ENCODE measurements at regions not wholly inside any gene's neighbourhood (a gene's known extent, or its start where the extent isn't known, plus 50 kb on each side); places are given as distances from the start of the nearest gene placed in this dataset.

DNA sequence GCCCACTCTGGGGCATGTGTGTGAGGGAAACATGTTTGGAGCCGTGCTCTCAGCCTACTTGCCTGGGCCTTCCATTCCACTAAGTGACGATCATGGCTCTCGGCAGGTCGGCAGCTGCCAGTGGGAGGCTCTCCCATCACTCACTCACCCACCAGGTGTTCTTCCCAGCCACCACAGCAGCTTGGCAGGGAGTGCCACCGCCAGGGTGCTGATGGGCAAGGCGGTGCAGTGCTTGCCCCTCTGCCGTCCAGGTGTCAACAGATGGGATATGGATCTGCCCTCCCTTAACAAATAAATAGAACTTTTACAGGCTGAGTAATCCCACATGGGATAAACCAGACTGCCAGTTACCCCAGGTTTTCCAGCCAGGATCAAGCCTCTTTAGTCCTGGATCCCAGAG, 205.5 kb upstream of the TMEM45B start:
- Histone ChIP-seq H3K27me3 (ENCODE audit: low read length) (no peaks in the 10 kb centered on the region), H3K36me3 (ENCODE audit: low read length) (no peaks in the 10 kb centered on the region)

DNA sequence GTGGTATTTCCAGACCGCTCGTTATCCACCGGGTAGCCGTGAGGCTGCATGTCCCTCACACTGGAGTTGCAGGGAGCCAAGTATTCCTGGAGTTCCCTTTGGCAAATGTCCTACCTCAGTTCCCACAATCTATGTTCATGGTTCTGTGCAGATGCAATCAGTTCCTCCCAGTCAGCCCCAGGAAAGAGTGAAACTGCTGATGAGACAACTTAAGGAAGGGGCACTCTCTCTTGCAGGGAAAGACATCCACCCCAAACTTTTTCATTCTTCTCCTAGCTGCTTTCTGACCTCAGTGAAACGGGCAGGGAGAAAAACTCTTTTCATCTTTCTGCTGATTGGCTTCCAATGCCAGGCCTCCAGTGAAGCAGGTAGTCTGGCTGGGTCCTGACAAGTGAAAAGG, 205.1 kb upstream of the TMEM45B start:
- Histone ChIP-seq H3F3A (ENCODE audit: insufficient read depth) (no peaks in the 10 kb centered on the region), H3K9ac (ENCODE audit: low read length) (no peak overlapping the region), H3K4me3 (ENCODE audit: insufficient read depth, low read length, poor library complexity, severe bottlenecking) (no peak overlapping the region), H2AFZ (ENCODE audit: low read depth, low read length, severe bottlenecking) (no peak overlapping the region), H3K27me3 (ENCODE audit: low read length) (no peaks in the 10 kb centered on the region), H3K27ac (ENCODE audit: low read depth, low read length) (no peak overlapping the region), H3K9me3 (ENCODE audit: insufficient read depth, low read length) (no peaks in the 10 kb centered on the region), H3K79me2 (ENCODE audit: insufficient read depth, low read length) (no peaks in the 10 kb centered on the region), H3K9me2 (replicated peaks; ENCODE audit: insufficient read depth, low read length) (no peaks in the 10 kb centered on the region), H3K4me2 (ENCODE audit: low read depth, low read length, poor library complexity, severe bottlenecking) (no peak overlapping the region), H3K36me3 (ENCODE audit: low read length) (no peaks in the 10 kb centered on the region), H4K20me1 (ENCODE audit: low read depth, low read length) (no peaks in the 10 kb centered on the region)
- TF ChIP-seq, protein P1, sequence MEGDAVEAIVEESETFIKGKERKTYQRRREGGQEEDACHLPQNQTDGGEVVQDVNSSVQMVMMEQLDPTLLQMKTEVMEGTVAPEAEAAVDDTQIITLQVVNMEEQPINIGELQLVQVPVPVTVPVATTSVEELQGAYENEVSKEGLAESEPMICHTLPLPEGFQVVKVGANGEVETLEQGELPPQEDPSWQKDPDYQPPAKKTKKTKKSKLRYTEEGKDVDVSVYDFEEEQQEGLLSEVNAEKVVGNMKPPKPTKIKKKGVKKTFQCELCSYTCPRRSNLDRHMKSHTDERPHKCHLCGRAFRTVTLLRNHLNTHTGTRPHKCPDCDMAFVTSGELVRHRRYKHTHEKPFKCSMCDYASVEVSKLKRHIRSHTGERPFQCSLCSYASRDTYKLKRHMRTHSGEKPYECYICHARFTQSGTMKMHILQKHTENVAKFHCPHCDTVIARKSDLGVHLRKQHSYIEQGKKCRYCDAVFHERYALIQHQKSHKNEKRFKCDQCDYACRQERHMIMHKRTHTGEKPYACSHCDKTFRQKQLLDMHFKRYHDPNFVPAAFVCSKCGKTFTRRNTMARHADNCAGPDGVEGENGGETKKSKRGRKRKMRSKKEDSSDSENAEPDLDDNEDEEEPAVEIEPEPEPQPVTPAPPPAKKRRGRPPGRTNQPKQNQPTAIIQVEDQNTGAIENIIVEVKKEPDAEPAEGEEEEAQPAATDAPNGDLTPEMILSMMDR (IDR thresholded peaks at IDR 0.05; ENCODE audit: insufficient read depth, low read length, poor library complexity, severe bottlenecking) = no peak
- TF ChIP-seq EZH2phosphoT487 (conservative IDR thresholded peaks at IDR 0.05; ENCODE audit: low read length) = no peak

More for the DNA sequence above, 205.5 kb upstream of the TMEM45B start:
- no peak overlapping the region for H3K9ac ChIP-seq (ENCODE audit: low read length)
- no peak overlapping the region for H3K4me3 ChIP-seq (ENCODE audit: insufficient read depth, low read length, poor library complexity, severe bottlenecking)
- H2AFZ ChIP-seq (ENCODE audit: low read depth, low read length, severe bottlenecking) = no peak overlapping the region
- H3K9me3 ChIP-seq (ENCODE audit: insufficient read depth, low read length) = no peaks in the 10 kb centered on the region
- H4K20me1 ChIP-seq (ENCODE audit: low read depth, low read length) = no peaks in the 10 kb centered on the region
- TF ChIP-seq EZH2phosphoT487 (conservative IDR thresholded peaks at IDR 0.05; ENCODE audit: low read length) = no peak
- TF ChIP-seq, protein P1 (IDR thresholded peaks at IDR 0.05; ENCODE audit: insufficient read depth, low read length, poor library complexity, severe bottlenecking) = no peak
- H3F3A ChIP-seq (ENCODE audit: insufficient read depth) = no peaks in the 10 kb centered on the region
- no peaks in the 10 kb centered on the region for H3K79me2 ChIP-seq (ENCODE audit: insufficient read depth, low read length)
- H3K4me2 ChIP-seq (ENCODE audit: low read depth, low read length, poor library complexity, severe bottlenecking) = no peak overlapping the region
- H3K27ac ChIP-seq (ENCODE audit: low read depth, low read length) = no peak overlapping the region
- H3K9me2 ChIP-seq (replicated peaks; ENCODE audit: insufficient read depth, low read length) = no peaks in the 10 kb centered on the region

DNA sequence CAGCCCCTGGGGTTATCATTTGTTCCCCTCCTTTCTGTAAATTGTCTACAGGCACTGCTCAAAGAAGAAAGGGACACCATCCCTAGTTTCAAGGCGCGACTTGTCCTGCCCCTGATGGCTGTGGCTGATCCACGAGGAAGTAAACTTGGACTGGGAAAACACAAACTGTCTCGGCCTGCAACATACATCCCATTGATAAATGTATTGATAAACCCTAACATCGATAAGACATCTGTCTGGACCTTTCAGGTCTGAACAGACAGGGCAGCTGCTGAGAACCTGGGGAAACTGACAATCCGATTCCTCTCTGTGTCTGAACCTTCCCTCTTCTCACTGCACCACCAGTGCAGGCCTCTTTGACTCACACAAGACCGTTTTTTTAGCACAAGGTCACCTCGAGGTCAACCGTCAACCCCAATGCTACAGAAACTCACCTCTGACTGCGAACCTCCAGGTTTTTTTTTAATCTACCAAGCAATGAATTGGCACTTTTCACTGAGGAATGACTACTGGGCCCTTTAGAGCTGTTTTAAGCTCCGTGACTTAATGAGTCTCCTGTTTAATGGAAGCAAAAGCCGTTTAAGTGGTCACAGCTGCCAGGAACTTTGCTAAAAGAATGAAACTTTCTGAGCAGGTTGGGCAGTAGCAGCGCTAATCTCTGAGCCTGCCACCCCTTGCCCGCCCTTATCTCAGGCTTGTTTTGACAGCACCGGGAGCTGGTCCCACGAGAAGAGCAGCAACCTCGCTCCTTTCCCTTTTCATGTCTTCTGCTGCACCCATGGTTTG, 203.8 kb upstream of the TMEM45B start:
- Histone ChIP-seq H3K9ac (ENCODE audit: low read length) (no peak overlapping the region), H3K4me2 (ENCODE audit: low read depth, low read length, poor library complexity, severe bottlenecking) (no peak overlapping the region), H3K27me3 (ENCODE audit: low read length) (no peaks in the 10 kb centered on the region), H3K36me3 (ENCODE audit: low read length) (no peaks in the 10 kb centered on the region), H3F3A (ENCODE audit: insufficient read depth) (no peaks in the 10 kb centered on the region), H2AFZ (ENCODE audit: low read depth, low read length, severe bottlenecking) (no peak overlapping the region), H3K9me3 (ENCODE audit: insufficient read depth, low read length) (no peaks in the 10 kb centered on the region), H3K9me2 (replicated peaks; ENCODE audit: insufficient read depth, low read length) (no peaks in the 10 kb centered on the region), H3K79me2 (ENCODE audit: insufficient read depth, low read length) (no peaks in the 10 kb centered on the region), H4K20me1 (ENCODE audit: low read depth, low read length) (no peaks in the 10 kb centered on the region), H3K27ac (ENCODE audit: low read depth, low read length) (no peak overlapping the region), H3K4me3 (ENCODE audit: insufficient read depth, low read length, poor library complexity, severe bottlenecking) (no peak overlapping the region)
- TF ChIP-seq, protein P1 (IDR thresholded peaks at IDR 0.05; ENCODE audit: insufficient read depth, low read length, poor library complexity, severe bottlenecking) = no peak
- TF ChIP-seq EZH2phosphoT487 (conservative IDR thresholded peaks at IDR 0.05; ENCODE audit: low read length) = no peak

Data from SU-DHL-6 (cell line).